ENCODE measurements at regions not wholly inside any gene's neighbourhood (a gene's known extent, or its start where the extent isn't known, plus 50 kb on each side); places are given as distances from the start of the nearest gene placed in this dataset.

DNA sequence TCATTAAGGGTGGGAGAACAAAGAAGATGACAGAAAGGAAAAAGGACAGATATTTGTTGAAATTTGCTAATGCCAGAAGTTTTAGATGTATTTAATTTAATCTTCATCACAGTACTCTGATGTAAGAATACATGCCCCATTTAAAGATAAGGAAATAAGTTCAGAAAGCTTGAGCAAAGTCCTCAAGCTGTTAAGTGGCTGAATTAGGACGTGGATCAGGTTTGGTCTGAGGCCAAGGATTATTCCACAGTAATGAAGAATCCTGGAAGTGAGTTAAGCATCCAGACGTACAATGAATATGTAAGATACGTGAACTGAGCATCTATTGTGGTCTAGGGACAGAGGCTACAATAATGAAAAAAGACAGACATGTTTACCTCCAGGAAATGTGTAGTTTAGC, 671.3 kb downstream of the PRELID2 start:
- ATAC-seq, result no peak

DNA sequence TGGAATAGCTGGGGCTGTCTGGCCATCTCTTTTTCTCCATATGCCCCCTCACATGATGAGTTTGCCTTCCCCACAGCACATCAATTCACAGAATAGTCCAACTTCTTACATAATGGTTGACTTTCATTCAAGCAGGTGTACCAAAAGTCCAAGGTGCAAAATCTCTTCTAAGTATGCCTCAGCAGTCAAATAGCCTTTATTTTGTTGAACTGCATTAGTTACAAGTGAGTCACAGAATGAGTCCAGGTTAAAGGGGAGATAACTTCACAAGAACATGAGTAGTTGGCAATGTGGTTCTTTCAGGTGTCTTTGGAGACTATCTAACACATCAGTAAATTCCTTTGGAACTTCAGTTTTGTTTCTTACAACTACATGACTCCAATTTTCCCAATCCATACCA, 672.5 kb downstream of the PRELID2 start:
- no peak for ATAC-seq

DNA sequence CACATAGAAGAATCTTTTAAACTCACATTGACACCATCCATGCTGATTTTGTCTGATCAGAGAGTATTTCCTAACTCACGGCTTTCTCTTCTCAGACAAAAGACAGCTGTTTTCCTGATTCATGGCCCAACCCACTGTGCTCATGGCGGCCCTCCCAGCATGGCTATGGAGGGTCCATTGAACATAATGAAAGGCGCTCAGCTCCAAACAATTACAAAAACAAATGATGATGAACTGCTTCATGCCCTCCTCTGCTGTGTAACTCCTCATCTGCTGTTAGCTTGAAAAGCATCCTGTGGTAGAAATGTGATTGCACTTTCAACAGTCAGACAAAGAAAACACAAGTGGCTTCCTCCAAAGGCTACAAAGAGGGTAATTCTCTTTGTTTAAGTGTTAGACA, 673.8 kb downstream of the PRELID2 start:
- ATAC-seq, result no peak

DNA sequence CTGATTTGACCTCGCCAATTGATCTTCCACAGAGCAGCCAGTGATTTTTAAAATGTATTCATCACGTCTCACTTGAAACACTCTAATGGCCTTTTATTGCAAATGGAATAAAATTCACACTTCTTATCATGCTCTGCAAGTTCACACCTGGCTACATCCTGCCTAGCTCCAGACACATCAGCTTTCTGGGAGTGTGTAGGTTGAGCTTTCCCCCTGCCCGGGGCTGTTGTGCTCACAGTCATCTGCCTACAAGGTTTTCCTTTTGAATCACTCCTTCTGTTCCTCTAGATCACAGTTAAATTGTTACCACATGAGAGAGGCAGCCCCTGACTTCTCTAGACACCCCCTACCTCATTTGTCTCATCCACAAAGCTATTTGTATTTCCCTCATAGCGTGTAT, 674.5 kb downstream of the PRELID2 start:
- no peak for ATAC-seq

DNA sequence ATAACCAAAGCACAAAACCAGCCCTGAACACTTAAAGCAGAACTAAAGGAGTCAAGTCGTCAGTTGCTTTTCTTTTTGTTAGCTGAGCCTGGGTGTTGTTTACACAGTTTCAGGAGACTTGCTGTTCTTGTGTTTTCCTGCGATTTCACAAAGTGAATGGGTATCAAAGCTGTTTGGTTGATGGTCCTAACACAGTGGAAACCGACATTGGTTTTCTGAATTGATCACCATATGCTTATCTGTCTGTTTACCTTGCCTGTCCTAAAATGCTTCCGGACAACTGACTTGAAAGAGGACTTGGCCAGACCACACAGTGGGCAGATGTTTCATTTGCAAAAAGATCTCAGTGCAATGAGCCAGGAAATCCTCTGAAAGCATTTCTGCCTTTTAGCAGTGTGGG, 676.4 kb downstream of the PRELID2 start:
- ATAC-seq, result no peak

DNA sequence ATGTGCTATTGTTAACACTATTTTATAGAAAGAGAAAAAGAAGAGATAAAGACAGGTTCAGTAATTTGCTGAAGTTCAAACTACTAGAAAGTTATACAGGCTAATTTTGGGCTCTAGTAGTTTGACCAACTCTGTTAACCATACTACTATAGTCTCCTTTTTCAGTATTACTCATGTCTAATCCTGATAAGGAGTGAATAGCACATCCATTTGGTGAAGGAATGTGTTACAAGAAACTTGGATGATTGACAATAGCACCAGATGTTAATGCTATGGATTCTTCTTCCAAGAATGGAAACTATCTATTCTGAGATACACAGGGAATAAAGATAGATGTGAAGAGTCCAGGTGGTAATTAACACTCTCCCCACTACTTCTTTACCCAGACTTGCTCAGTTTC, 677.3 kb downstream of the PRELID2 start:
- no peak for ATAC-seq

DNA sequence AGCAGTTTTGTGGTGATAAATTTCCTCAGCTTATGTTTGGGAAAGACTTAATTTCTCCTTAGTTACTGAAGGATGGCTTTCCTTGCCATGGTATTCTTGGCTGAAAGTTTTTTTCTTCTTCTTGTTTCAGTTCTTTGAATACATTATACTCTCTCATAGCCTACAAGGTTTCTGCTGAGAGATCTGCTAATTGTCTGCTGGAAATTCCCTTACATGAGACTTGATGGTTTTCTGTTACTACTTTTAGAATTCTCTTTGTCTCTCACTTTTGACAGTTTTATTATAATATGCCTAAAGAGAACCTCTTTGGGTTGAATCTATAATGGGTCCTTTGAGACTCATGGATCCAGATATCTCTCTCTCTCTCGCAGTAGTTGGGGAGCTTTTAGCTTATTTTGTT, 693.6 kb downstream of the PRELID2 start:
- no peak for ATAC-seq

DNA sequence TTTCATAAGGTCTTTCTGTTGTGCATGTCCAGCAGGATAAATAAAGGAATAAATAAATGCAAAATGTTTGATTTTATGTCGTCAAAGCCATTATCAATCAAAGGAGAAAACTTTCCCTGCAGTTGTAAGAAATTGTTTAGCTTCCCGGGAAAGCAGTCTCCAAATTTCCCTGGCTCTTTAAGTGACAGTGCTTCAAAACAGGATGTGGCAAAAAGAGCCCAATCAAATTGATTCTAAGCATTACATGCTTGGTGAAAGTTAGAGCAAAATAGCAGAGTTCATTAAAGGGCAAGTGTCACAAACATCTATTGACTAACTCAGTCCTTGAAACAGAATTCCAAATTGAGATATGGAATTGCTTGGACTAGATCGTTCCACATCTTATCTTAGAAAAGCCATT, 704.1 kb downstream of the PRELID2 start:
- ATAC-seq, result no peak

DNA sequence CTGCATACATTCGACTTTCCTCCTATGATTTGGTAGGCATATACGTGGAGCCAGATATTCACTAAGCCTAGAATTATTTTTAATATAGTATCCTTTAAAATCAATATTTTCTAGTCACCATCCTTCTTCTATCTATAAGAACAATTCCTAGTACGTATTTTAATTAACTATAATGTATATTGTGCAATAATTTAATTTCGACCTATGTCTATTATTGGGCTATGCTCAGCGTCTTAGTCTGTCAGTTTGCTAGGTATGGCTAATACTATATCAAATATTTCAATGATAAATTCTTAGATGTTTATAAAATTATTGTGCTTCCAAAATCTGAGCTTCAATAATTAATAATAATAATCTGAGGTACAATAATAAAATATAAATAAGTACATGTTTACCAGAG, 705.3 kb downstream of the PRELID2 start:
- no peak for ATAC-seq

DNA sequence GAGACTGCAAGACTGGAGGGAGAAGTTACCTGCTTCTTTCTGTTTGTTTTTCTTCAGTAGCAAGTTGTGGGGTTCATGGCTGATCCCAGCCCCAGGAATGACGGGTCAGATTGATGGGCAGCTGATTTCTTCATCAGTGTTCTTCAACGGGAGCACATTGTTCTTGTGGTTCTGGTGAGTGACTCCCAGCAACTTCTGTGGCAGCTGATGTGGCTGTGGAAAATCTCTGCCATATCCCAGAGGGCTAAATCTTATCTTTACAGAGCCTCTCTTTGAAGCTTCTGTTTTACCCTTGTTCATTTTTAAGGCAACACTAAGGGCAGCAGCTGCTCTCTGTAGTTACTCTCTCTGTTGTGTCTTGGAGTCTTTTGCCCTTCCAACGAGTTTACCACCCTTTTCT, 710.3 kb downstream of the PRELID2 start:
- ATAC-seq, result no peak

DNA sequence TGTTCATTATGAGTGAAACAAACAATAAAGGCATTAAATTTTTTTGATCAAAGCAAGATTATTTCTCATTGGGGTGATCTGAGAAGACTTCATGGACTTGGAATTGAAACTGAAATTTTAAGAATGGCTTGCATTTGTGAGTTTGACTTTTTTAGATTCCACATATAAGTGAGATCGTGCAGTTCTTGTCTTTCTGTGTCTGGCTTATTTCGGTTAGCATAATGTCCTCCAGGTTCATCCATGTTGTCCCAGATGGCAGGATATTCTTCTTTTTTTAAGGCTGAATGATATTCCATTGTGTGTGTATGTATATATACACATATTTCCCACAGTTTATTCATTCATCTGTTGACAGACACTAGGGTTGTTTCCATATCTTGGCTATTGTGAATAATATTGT, 716.5 kb downstream of the PRELID2 start:
- ATAC-seq, result no peak

DNA sequence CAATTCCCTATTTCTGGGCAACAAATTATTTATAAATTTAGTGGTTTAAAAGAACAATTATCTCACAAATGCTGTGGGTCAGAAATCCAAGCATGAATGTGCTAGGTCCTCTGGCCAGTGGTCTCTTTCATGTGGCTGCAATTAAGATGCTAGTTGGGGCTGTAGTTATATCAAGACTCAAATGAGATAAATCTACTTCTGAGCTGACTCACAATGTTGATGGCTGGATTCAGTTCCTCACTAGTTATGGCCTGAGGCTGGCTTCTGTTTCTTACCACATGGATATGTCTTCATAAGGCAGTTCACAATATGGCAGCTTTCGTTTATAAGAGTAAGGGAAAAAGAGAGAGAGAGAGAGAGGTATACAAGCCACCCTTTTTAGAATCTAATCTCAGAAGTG, 717.0 kb downstream of the PRELID2 start:
- ATAC-seq, result no peak

DNA sequence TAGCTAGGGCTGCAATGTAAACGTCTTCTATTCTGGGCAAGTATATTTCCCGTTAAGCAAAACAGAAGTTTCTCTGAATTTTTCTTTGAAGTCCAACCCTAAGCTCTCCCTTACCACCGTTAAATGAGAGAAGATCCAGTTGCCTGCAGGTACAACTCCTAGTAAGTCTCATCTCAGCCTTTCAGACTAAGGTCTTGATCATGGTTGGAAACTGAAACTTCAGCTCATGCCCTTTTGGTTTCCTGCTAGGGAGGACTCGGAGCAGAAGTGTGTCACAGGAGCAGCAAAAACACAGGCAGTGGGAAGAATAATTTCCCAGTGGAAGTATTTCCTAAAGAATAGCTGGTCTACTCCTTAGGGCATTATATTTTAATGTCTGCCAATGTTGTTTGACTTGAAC, 717.9 kb downstream of the PRELID2 start:
- ATAC-seq, result no peak

DNA sequence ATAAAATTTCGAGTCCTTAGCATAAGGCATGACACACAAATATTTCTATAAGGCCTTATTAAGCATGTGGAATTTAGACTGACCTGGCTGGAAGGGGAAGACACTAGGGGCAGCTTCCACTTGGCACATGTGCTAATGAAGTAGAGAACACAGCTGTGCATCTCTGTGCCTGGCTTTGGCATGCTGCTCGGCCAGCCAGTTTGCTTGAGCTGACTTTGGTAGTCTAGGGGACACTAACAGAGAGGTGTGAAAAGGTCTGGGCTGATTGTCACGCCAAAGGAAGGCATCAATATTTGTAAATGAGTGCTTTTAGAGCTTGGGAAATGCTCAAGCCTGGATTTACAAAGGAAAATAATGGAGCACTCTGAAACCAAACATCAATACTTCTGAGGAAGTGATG, 723.7 kb downstream of the PRELID2 start:
- no peak for ATAC-seq

DNA sequence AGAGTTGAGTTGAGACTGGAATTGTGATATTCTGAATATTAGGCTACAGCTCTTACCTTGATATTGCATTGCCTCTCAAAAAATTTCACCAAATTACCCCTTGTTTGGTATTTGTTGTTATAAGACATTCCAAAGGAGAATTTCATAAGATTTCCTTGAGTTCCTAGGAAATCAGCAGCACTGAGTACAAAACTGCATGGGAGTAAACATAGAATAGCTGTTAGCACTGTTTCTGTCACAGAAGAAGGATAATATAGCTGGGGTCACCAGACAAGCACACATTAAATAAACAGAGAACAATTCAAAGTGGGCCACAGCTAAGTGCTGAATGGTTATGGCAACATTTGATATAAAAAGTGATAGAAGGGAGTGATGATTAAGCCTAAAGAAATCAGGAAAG, 724.3 kb downstream of the PRELID2 start:
- no peak for ATAC-seq

DNA sequence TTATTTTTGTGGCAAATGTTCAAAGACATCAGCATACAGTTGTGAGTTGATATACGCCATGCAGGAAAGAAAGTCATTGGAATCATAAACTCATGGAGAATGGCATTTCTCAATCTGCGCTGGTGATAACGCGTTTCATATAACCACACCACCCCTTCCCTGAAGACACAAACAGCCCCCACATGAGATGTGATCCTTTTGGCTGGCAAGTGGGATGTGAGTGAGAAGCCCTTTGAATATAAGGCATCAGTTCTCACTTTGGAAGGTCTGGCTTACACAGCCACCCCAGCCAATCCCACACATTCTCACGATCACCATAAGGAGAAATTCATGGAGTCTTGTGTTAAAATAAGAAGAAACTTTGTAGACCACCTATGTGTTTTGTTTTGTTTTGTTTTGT, 725.0 kb downstream of the PRELID2 start:
- ATAC-seq, result no peak

DNA sequence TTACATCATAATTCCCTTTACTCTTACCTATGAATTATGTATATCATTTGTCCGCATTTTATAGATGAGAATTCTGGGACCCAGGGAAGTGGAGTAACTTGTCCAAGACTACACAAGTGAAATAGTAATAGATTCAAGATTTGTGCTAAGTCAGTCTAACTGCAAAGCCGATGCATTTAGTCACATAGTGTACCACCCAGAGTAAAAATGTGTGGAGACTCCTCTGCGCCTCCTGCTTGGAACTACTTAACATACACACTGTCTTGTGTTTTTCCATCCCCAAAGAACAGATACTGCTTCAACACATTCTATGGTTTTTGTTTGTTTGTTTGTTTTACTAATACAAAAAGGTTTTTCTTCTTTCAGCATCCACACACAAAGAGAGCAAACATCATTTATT, 729.8 kb downstream of the PRELID2 start:
- ATAC-seq, result no peak

DNA sequence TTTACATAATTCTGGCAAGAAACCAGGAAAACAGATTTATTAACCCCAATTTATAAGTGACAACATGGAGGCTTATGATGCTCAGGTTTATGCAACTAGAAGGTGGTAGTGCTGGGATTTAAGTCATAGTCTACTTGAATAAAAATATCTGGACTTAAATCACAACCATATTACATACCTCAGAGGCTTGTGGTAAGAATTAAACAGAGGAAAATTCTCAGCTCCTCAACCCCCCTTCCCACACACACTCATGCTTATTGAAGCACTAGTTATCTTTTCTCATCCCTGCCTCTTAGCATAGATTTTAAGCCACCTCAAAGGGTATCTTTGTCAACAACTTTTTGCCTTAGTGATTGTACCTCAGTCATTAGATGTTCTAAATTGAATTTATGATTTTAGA, 731.0 kb downstream of the PRELID2 start:
- ATAC-seq, result no peak

DNA sequence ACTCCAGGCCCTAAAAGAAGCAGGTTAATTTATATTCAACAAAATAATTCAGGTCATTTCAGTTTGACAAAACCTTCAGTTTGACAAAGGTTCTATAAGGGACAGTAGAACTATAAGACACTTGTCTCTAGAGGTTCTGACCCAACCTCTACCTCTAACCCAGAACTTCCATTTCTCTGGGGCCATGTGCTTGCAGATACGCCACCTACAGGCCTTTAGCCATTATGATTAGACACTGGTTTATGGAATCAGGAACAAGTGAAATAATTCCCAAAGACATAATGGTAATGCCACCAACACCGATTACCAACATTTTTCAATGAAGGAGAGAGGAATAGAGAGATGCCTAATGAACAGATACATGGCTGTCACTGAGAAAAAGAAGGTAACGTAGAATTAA, 733.9 kb downstream of the PRELID2 start:
- ATAC-seq, result no peak

DNA sequence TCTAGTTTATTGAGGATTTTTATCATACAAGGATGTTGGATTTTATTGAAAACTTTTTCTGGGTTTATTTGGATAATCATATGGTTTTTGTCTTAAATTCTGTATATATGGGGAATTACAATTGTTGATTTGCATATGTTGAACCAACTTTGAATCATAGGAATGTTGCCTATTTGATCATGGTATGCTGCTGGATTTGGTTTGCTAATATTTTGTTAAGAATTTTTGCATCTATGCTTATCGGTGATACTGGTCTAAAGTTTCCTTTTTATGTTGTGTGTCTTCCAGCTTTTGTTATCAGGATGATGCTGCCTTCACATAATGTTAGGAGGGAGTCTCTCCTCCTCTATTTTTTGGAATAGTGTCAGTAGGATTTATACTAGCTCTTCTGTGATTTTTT, 745.0 kb downstream of the PRELID2 start:
- no peak for ATAC-seq

DNA sequence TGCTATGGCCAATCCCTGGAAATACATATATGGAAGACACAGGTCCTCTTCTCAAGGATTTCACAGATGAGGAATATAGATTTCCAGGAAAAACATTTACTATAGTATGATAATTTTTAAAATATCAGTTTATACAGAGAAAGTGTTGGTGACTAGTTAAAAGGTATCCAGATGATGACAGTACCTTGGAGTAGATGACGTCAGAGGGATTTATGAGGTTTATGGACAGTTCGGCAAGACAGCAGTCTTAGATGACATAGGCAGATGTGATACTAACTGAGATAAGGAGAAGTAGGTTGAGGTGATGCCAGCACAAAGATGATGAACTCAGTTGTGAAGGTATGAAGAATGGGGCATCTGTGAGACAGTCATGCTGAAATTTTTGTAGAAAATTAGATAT, 750.3 kb downstream of the PRELID2 start:
- ATAC-seq, result no peak

DNA sequence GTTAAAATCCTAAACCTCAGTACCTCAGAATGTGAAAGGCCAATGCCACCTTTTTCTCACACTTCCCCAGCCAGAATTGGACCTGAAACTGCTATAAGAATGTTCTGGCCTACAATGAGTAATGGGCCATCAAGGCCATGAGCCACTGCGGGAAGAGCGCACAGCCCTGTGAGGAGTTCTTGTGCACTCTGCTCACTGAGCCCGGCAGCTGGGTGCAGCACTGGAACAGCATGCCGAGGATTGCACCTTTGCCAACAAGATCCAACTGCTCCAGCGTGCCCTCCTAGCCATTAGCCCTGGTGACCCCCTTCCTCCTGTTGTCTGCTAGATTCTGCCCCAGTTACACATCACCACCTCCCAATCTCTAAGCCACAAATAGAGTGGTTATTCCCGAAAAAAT, 758.1 kb downstream of the PRELID2 start:
- ATAC-seq, result no peak

DNA sequence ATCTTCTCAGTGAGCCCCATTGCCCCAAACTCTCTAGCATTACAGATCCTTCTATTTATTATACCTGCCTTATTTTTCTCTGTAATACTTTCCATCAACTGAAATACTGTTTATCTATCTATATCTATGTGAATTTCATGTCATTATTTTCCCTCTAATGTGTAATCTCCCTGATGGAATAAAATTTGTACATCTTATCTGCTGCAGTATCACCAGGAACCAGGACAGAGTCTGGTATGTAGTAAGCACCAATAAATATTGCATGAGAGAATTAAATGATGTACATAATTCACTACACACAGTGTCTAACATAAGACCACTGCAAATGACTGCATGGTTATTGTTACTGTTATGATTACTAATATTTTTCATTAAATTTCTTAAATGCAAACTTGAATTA, 759.1 kb downstream of the PRELID2 start:
- no peak for ATAC-seq

DNA sequence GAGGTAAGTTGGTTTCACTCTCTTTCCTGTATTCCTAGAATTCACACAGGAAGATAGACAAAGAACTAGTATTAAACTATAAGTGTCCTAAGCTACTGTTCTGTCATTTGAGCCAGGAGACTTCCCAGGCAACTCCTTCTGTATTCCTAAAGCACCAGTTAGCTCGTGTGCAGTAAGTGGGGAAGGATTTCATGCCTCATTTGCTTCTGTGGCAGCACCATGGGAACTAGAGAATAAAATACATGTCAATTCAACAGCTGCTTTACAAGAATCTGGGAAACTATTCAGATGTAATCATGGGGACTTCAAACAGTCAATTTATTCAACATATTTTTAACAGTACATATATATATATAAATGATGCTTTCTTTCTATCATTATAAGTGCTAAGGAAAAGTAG, 762.3 kb downstream of the PRELID2 start:
- ATAC-seq, result no peak

DNA sequence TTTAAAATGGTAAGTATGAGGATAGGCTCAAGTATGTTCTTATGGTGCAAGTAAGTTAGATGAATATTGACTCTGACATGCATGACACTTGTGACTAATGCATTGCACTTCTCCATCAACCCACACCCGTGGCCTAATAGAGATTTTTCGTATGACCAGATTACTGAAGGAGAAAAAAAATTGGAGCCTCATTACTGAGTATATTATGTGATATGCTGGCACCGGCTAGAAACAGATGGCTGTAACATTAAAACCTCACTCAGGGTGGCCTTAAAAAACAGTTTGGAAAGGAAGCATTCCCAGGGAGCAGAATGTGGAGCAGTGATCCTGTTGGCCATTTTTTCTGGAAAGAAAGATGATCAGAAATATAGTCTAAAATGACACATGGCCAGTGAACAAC, 766.4 kb downstream of the PRELID2 start:
- ATAC-seq, result no peak
